Keratinocyte (primary cell): ENCODE measurements at regions not wholly inside any gene's neighbourhood (a gene's known extent, or its start where the extent isn't known, plus 50 kb on each side); places are given as distances from the start of the nearest gene placed in this dataset.

Experiments
- DNase-seq: peaks from one replicate; pipeline ENCODE4 v3.0.0-alpha.2; 2011; ENCODE audit warnings: low read depth, missing footprints, low spot score
- FAIRE-seq: peaks from 2 replicates; lab custom pipeline; 2011; peaks lifted over from hg19 to GRCh38; lab: Jason Lieb, UNC
- H2AFZ ChIP-seq: 2 replicates; pipeline ENCODE4 v1.6.0; 2012; ENCODE audit warnings: low read length, control low read depth, inconsistent platforms; ENCODE audit not compliant: control insufficient read depth
- H3K27ac ChIP-seq: 2 replicates; pipeline ENCODE4 v1.5.1; 2011; ENCODE audit warnings: low read length; ENCODE audit not compliant: control insufficient read depth, insufficient read depth
- H3K27me3 ChIP-seq: 3 replicates; pipeline ENCODE4 v1.6.0; 2011; ENCODE audit warnings: low read length; ENCODE audit not compliant: control insufficient read depth, insufficient read depth; ENCODE audit errors: extremely low read depth
- H3K36me3 ChIP-seq, 2 experiments: 2 replicates in 1 of 2; 3 replicates in 1 of 2; pipeline ENCODE4 v1.5.1; 2011; ENCODE audit warnings: low read length in 2 of 2, mild to moderate bottlenecking in 1 of 2; ENCODE audit not compliant: control insufficient read depth in 2 of 2, insufficient read depth in 2 of 2; ENCODE audit errors: extremely low read depth in 1 of 2
- H3K4me1 ChIP-seq: 3 replicates; pipeline ENCODE4 v1.5.1; 2011; ENCODE audit warnings: low read length; ENCODE audit not compliant: control insufficient read depth, insufficient read depth; ENCODE audit errors: extremely low read depth
- H3K4me2 ChIP-seq: 3 replicates; pipeline ENCODE4 v1.6.0; 2011; ENCODE audit warnings: low read depth, low read length; ENCODE audit not compliant: control insufficient read depth, insufficient read depth; ENCODE audit errors: extremely low read depth
- H3K4me3 ChIP-seq, 3 experiments: fragments of 200-600 bp in 1 of 3; sonication (generic) in 1 of 3; 2 replicates in 2 of 3; 3 replicates in 1 of 3; pipeline ENCODE4 v1.5.1; 2011 to 2016; ENCODE audit warnings: low read length in 3 of 3, mild to moderate bottlenecking in 3 of 3, control low read depth in 2 of 3, inconsistent platforms in 1 of 3, low read depth in 1 of 3, mixed read lengths in 1 of 3, mixed run types in 1 of 3, moderate library complexity in 1 of 3; ENCODE audit not compliant: control insufficient read depth in 2 of 3, insufficient read depth in 2 of 3; ENCODE audit errors: extremely low read depth in 1 of 3
- H3K79me2 ChIP-seq: 2 replicates; pipeline ENCODE4 v1.6.0; 2012; ENCODE audit warnings: low read length; ENCODE audit not compliant: control insufficient read depth, insufficient read depth
- H3K9ac ChIP-seq: 3 replicates; pipeline ENCODE4 v1.6.0; 2011; ENCODE audit warnings: low read length; ENCODE audit not compliant: control insufficient read depth, insufficient read depth; ENCODE audit errors: extremely low read depth
- H3K9me1 ChIP-seq: 3 replicates; pipeline ENCODE4 v1.6.0; 2011; ENCODE audit warnings: low read length; ENCODE audit not compliant: control insufficient read depth, insufficient read depth; ENCODE audit errors: extremely low read depth
- H3K9me3 ChIP-seq: 2 replicates; pipeline ENCODE4 v1.5.1; 2012; ENCODE audit warnings: low read depth, low read length; ENCODE audit not compliant: control insufficient read depth
- H4K20me1 ChIP-seq: 3 replicates; pipeline ENCODE4 v1.6.0; 2011; ENCODE audit warnings: low read length; ENCODE audit not compliant: control insufficient read depth, insufficient read depth; ENCODE audit errors: extremely low read depth
- EZH2 ChIP-seq: IDR thresholded peaks from one replicate; pipeline ENCODE4 v1.6.1; 2012; ENCODE audit warnings: inconsistent platforms, mild to moderate bottlenecking, low read length, moderate library complexity
- dilution Hi-C: fragments of 300-500 bp; cut with MboI; formaldehyde crosslinking; loops from one replicate; pipeline ENCODE4 v1.7.0; 2020; ENCODE audit warnings: low sequenced_read_pairs; ENCODE audit not compliant: extremely low pct_ligation_motif_present
- TF ChIP-seq, protein P1 (sequence below), 3 experiments: IDR thresholded peaks in 1 of 3; conservative IDR thresholded peaks in 1 of 3; optimal IDR thresholded peaks in 1 of 3; 2 replicates in 2 of 3; 3 replicates in 1 of 3; pipeline versions ENCODE3 to v1.5.1; 2011; ENCODE audit warnings: low read length in 3 of 3, mild to moderate bottlenecking in 3 of 3, moderate library complexity in 2 of 3, control low read depth in 1 of 3, inconsistent platforms in 1 of 3; ENCODE audit not compliant: insufficient read depth in 2 of 3; ENCODE audit errors: extremely low read depth in 1 of 3

DNA sequence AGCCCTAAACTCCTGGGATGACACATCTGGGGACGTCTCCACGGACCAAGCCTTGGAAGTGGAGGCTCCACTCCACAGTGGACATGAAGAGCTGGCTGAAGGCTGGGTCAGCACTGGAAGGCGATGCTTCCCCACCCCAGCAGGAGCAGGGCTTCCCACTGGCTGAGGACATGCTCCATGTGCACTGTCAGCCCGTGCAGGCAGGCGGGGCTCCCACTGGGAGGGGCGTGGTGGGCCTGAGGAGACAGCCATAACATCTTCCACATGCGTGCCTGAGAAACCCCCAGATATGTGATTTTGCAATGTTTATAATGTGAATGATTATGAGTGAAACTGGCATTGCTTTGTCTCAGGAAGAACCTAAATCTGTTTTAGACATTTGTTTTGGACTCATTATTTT lies 231.3 kb downstream of the KLF13 start:
- Histone ChIP-seq H4K20me1 (no peaks in the 10 kb centered on the region), H2AFZ (no peak overlapping the region), H3K79me2 (no peaks in the 10 kb centered on the region), H3K4me3 (no peak overlapping the region), H3K9ac (no peak overlapping the region), H3K9me1 (no peaks in the 10 kb centered on the region), H3K27ac (no peak overlapping the region), H3K9me3 (no peaks in the 10 kb centered on the region), H3K36me3 (no peaks in the 10 kb centered on the region), H3K4me1 (peaks cover 18% of the 10 kb centered on the region), H3K27me3 (no peaks in the 10 kb centered on the region), H3K4me2 (no peak overlapping the region)
- TF ChIP-seq EZH2 = no peak
- TF ChIP-seq, protein P1, sequence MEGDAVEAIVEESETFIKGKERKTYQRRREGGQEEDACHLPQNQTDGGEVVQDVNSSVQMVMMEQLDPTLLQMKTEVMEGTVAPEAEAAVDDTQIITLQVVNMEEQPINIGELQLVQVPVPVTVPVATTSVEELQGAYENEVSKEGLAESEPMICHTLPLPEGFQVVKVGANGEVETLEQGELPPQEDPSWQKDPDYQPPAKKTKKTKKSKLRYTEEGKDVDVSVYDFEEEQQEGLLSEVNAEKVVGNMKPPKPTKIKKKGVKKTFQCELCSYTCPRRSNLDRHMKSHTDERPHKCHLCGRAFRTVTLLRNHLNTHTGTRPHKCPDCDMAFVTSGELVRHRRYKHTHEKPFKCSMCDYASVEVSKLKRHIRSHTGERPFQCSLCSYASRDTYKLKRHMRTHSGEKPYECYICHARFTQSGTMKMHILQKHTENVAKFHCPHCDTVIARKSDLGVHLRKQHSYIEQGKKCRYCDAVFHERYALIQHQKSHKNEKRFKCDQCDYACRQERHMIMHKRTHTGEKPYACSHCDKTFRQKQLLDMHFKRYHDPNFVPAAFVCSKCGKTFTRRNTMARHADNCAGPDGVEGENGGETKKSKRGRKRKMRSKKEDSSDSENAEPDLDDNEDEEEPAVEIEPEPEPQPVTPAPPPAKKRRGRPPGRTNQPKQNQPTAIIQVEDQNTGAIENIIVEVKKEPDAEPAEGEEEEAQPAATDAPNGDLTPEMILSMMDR (optimal IDR thresholded peaks at IDR 0.05 in 1 of 3, IDR thresholded peaks at IDR 0.05 in 1 of 3, conservative IDR thresholded peaks at IDR 0.05 in 1 of 3; ENCODE audit: extremely low read depth in 1 of 3, insufficient read depth in 2 of 3, low read length in 3 of 3) = no peak
- FAIRE-seq = no peak
- DNase-seq = no peak
- dilution Hi-C loops = no loop called here

DNA sequence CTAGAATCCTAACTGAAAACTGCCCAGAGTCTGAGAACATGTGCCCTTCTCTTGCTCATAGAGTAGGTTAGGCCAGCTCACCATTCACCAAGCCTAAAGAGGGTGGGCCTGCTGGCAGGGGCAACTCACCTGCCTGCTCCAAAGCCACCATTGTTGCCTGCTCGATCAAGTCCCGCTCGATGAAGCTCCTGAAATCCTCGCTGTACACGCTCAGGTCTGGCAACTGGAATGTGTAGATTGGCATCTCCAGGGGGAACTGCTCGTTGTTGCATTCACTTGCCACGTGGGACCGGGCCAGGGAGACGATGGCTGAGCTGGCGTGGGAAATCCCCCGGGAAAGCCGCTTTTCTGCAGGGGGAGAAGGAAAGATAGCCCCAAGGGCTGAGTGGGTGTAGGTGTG lies 232.2 kb downstream of the KLF13 start:
- DNase-seq (no peak), FAIRE-seq (no peak)
- dilution Hi-C loops = no loop called here
- H3K9me1 ChIP-seq = no peaks in the 10 kb centered on the region
- H3K9me3 ChIP-seq = no peaks in the 10 kb centered on the region
- no peak overlapping the region for H3K4me2 ChIP-seq
- no peaks in the 10 kb centered on the region for H3K79me2 ChIP-seq
- H3K27me3 ChIP-seq = no peaks in the 10 kb centered on the region
- H3K4me3 ChIP-seq = no peak overlapping the region
- H4K20me1 ChIP-seq = no peaks in the 10 kb centered on the region
- no peak overlapping the region for H3K27ac ChIP-seq
- H3K36me3 ChIP-seq = no peaks in the 10 kb centered on the region
- H2AFZ ChIP-seq = no peak overlapping the region
- TF ChIP-seq, protein P1 (optimal IDR thresholded peaks at IDR 0.05 in 1 of 3, IDR thresholded peaks at IDR 0.05 in 1 of 3, conservative IDR thresholded peaks at IDR 0.05 in 1 of 3; ENCODE audit: extremely low read depth in 1 of 3, insufficient read depth in 2 of 3, low read length in 3 of 3) = no peak
- no peak for TF ChIP-seq EZH2
- H3K4me1 ChIP-seq = peaks cover 12% of the 10 kb centered on the region
- no peak overlapping the region for H3K9ac ChIP-seq
